Stomach (tissue), 8 donors: ENCODE measurements at regions not wholly inside any gene's neighbourhood (a gene's known extent, or its start where the extent isn't known, plus 50 kb on each side); places are given as distances from the start of the nearest gene placed in this dataset.

Source experiments
- DNase-seq, 2 donors: peaks; one replicate each; pipeline versions ENCODE4 v3.0.0 to v3.0.0-alpha.2; 2013 to 2019
- H3K27ac ChIP-seq, 5 donors: fragments of 200-600 bp in 4 of 5; sonication (generic) in 4 of 5; one replicate each; pipeline ENCODE4 v1.5.1; 2013 to 2019; ENCODE audit warnings: mild to moderate bottlenecking in 1 of 5, moderate library complexity in 1 of 5
- H3K27me3 ChIP-seq, 3 donors: fragments of 200-600 bp; sonication (generic); one replicate each; pipeline ENCODE4 v1.5.1; 2017 to 2019; ENCODE audit warnings: mixed run types in 1 of 3
- H3K36me3 ChIP-seq, 4 donors: fragments of 200-600 bp; sonication (generic); 1 replicate in 3 of 4; 2 replicates in 1 of 4; pipeline ENCODE4 v1.5.1; 2016 to 2019
- H3K4me1 ChIP-seq, 4 donors: fragments of 200-600 bp; sonication (generic); one replicate each; pipeline ENCODE4 v1.5.1; 2016 to 2019
- H3K4me3 ChIP-seq, 4 donors: fragments of 200-600 bp; sonication (generic) in 3 of 4; one replicate each; pipeline ENCODE4 v1.5.1; 2016 to 2019; ENCODE audit warnings: mild to moderate bottlenecking in 1 of 4
- H3K9me3 ChIP-seq, 4 donors: fragments of 200-600 bp; sonication (generic); one replicate each; pipeline ENCODE4 v1.5.1; 2016 to 2019
- CTCF ChIP-seq, 7 experiments: fragments of 450-650 bp in 4 of 7; fragments of 200-600 bp in 3 of 7; sonication (generic) in 3 of 7; IDR thresholded peaks; one replicate each; pipeline ENCODE4 v1.5.1; 2016 to 2019; ENCODE audit warnings: antibody characterized with exemption in 7 of 7, control low read depth in 2 of 7, mild to moderate bottlenecking in 1 of 7
- EP300 ChIP-seq: sonication (generic); formaldehyde crosslinking; IDR thresholded peaks from one replicate; pipeline ENCODE4 v1.6.1; 2017; ENCODE audit warnings: antibody characterized with exemption
- POLR2A ChIP-seq, 4 donors: fragments of 450-650 bp; IDR thresholded peaks; one replicate each; pipeline ENCODE4 v1.6.1; 2016; ENCODE audit warnings: antibody characterized with exemption in 4 of 4, control low read depth in 2 of 4, mild to moderate bottlenecking in 1 of 4, moderate library complexity in 1 of 4
- POLR2AphosphoS5 ChIP-seq, 3 donors: sonication (generic); formaldehyde crosslinking; IDR thresholded peaks; one replicate each; pipeline ENCODE4 v1.6.1; 2016; ENCODE audit warnings: antibody characterized with exemption in 3 of 3
- WGBS, 5 donors: extraction: QIAGEN DNeasy Blood & Tissue Kit in 3 of 5; methylation state at CpG; one replicate each; pipeline versions ENCODE4 v1.1.5 to v1.1.7; 2013 to 2018; 5-methylcytosine and 5-hydroxymethylcytosine counted together
- intact Hi-C: fragments of 100-400 bp; cut with DNase I; formaldehyde crosslinking; loops from one replicate; pipeline ENCODE4 v1.15.1; 2023; ENCODE audit warnings: low total_unique reads
- donor health status: healthy with polysubstance abuse.
- donor health status: Bipolar disorder and iron deficiency.
- donor health status: healthy.

GRCh38 chr9:16157651-16158050 lies 604.8 kb downstream of the CCDC171 start:
- H3K9me3 ChIP-seq = no peaks in the 10 kb centered on the region
- TF ChIP-seq CTCF (IDR thresholded peaks at IDR 0.05) (no peak), EP300 (no peak), POLR2AphosphoS5 (IDR thresholded peaks at IDR 0.05) (no peak), POLR2A (IDR thresholded peaks at IDR 0.05) (no peak)
- intact Hi-C loops = no loop called here

GRCh38 chr9:16158093-16158492 lies 605.2 kb downstream of the CCDC171 start:
- TF ChIP-seq POLR2A (IDR thresholded peaks at IDR 0.05) (no peak), POLR2AphosphoS5 (IDR thresholded peaks at IDR 0.05) (no peak), CTCF (IDR thresholded peaks at IDR 0.05) (no peak), EP300 (no peak)
- peaks cover 0 to 9% (median 5%) of the 10 kb centered on the region in 4 donors for H3K4me1 ChIP-seq
- no peaks in the 10 kb centered on the region for H3K36me3 ChIP-seq
- intact Hi-C loops = no loop called here
- 72 to 81% (median 76%) methylated on average over 9 of the region's 9 CpGs for WGBS, 5 donors
- DNase-seq = no peak
- no peak overlapping the region for H3K27ac ChIP-seq
- H3K9me3 ChIP-seq = no peaks in the 10 kb centered on the region
- no peaks in the 10 kb centered on the region for H3K27me3 ChIP-seq
- H3K4me3 ChIP-seq = no peak overlapping the region

More at GRCh38 chr9:16157651-16158050, 604.8 kb downstream of the CCDC171 start:
- 86 to 92% (median 89%) methylated on average over 4 of the region's 4 CpGs for WGBS, 5 donors
- Histone ChIP-seq H3K27ac (no peak overlapping the region), H3K4me3 (no peak overlapping the region), H3K27me3 (no peaks in the 10 kb centered on the region), H3K4me1 (peaks cover 0 to 14% (median 5%) of the 10 kb centered on the region in 4 donors), H3K36me3 (no peaks in the 10 kb centered on the region)
- no peak for DNase-seq

- Histone ChIP-seq H3K27ac (no peak overlapping the region), H3K9me3 (no peaks in the 10 kb centered on the region), H3K4me3 (no peak overlapping the region), H3K36me3 (no peaks in the 10 kb centered on the region), H3K27me3 (no peaks in the 10 kb centered on the region), H3K4me1 (no peaks in the 10 kb centered on the region)
- 80 to 91% (median 89%) methylated on average over 6 of the region's 6 CpGs for WGBS, 5 donors
- TF ChIP-seq CTCF (IDR thresholded peaks at IDR 0.05) = no peak
- no peak for TF ChIP-seq POLR2A (IDR thresholded peaks at IDR 0.05)
- TF ChIP-seq EP300 = no peak
- TF ChIP-seq POLR2AphosphoS5 (IDR thresholded peaks at IDR 0.05) = no peak
- no peak for DNase-seq
- intact Hi-C loops = no loop called here
Measured at GRCh38 chr9:16161483-16161882, 608.6 kb downstream of the CCDC171 start.

- H3K9me3 ChIP-seq = no peaks in the 10 kb centered on the region
- H3K27ac ChIP-seq = no peak overlapping the region
- 89 to 94% (median 92%) methylated on average over 3 of the region's 3 CpGs for WGBS, 5 donors
- no peaks in the 10 kb centered on the region for H3K4me1 ChIP-seq
- H3K4me3 ChIP-seq = no peak overlapping the region
- intact Hi-C loops = no loop called here
- H3K36me3 ChIP-seq = no peaks in the 10 kb centered on the region
- DNase-seq = no peak
- H3K27me3 ChIP-seq = no peaks in the 10 kb centered on the region
- no peak for TF ChIP-seq POLR2AphosphoS5 (IDR thresholded peaks at IDR 0.05)
- no peak for TF ChIP-seq POLR2A (IDR thresholded peaks at IDR 0.05)
- TF ChIP-seq EP300 = no peak
- no peak for TF ChIP-seq CTCF (IDR thresholded peaks at IDR 0.05)
Measured at GRCh38 chr9:16170119-16170518, 617.3 kb downstream of the CCDC171 start.
